GM20431 (cell line): ENCODE measurements at regions not wholly inside any gene's neighbourhood (a gene's known extent, or its start where the extent isn't known, plus 50 kb on each side); places are given as distances from the start of the nearest gene placed in this dataset.

Source experiments
- in situ Hi-C: fragments of 300-500 bp; cut with MseI, MboI; formaldehyde crosslinking; loops from one replicate; pipeline ENCODE4 v1.15.0; 2020; ENCODE audit warnings: low sequenced_read_pairs; ENCODE audit not compliant: unreplicated experiment

DNA sequence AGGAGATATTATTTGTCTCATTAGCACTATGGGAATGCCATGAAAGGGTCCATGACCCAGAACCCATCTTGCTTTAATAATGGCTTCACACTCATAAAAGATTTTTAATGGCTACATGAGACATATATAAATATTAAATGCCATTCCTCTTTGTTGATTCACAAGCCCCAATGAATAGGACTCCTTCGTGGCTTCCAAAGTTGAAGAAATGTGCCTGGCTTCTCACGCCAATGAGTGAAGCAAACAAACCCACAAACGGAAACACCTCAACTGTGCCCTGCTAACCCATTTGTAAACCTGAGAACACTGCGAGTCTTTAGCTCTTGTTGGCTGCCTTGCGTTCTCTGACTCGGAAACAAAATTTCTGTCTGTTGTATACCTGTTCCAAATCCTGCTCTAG lies 381.7 kb upstream of the DDHD1 start:
- in situ Hi-C loops = loop anchor here (25.0 kb wide), 1 partner anchor 627 kb away; no protein-coding TSS in a partner anchor

GRCh38 chr14:53533384-53533970 lies 380.4 kb upstream of the DDHD1 start:
- in situ Hi-C loops = loop anchor here (25.0 kb wide), 1 partner anchor 629 kb away; no protein-coding TSS in a partner anchor

- in situ Hi-C loops = loop anchor here (25.0 kb wide), 1 partner anchor 629 kb away; no protein-coding TSS in a partner anchor
Measured at GRCh38 chr14:53532853-53533252, 379.7 kb upstream of the DDHD1 start.

DNA sequence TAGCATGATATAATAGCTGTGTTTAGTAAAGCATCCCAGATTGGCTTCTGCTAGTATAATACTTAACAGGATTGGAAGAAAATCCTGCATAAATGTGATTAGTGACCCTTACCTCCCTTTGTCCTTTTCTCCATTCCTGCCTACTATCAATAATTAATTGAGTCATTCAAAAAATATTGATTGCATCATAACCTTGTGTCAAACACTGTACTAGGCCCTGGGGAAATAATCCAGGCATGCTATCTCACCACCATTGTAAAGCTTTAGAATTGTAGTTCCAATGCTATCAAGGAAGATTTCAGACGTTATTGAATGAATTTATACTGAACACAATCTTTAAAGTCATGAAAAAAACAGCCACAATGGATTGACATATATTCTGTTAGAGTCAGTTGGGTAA lies 378.6 kb upstream of the DDHD1 start:
- in situ Hi-C loops = loop anchor here (25.0 kb wide), 1 partner anchor 631 kb away; no protein-coding TSS in a partner anchor

- in situ Hi-C loops = loop anchor here (25.0 kb wide), 1 partner anchor 631 kb away; no protein-coding TSS in a partner anchor
Measured at GRCh38 chr14:53531156-53531555, 378.0 kb upstream of the DDHD1 start.

- in situ Hi-C loops = loop anchor here (25.0 kb wide), 1 partner anchor 633 kb away; no protein-coding TSS in a partner anchor
Measured at GRCh38 chr14:53529519-53529918, 376.4 kb upstream of the DDHD1 start.

DNA sequence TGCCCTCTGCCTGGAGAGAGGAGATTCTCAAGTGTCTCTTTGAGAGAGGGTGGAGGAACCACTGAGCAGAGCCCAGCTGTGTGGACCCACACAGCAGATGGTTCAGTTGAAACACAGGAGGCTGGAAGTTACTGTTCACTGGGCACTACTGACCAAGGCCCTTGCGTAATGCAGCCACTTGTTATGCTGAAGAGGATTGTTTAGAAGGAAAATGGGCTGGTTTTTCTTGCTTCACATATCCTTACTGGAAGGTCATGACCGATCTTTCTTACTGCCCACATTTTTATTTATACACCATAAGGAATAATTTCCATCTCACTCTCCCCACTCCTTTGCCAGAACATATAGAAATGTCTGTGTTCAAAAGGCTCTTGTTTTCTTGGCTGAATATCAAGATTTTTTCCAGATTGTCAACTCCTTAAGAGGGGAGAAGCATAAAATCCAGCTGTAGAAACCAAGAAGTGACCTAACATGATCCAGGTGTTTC lies 375.1 kb upstream of the DDHD1 start:
- in situ Hi-C loops = loop anchor here (25.0 kb wide), 1 partner anchor 634 kb away; no protein-coding TSS in a partner anchor

- in situ Hi-C loops = loop anchor here (25.0 kb wide), 1 partner anchor 636 kb away; no protein-coding TSS in a partner anchor
Measured at GRCh38 chr14:53526200-53526599, 373.1 kb upstream of the DDHD1 start.

DNA sequence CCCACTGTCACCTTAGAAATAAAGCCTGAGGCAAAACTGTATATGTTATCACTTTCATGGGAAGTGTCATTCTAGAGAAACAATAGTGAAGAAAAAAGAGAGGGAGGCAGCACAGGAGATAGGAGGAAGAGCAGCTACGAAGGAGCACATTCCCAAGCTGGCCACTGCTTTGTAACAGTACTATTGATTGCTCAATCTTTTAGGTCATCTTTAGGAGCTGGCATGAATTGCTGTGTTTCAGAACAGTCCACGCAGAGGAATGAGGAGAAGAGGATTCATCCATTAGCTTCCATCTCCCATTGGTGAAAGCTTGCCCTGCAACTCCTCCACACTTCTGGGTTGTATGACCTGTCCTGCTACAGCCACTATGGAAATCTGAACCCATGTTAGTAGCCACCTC lies 372.5 kb upstream of the DDHD1 start:
- in situ Hi-C loops = loop anchor here (25.0 kb wide), 1 partner anchor 637 kb away; no protein-coding TSS in a partner anchor

DNA sequence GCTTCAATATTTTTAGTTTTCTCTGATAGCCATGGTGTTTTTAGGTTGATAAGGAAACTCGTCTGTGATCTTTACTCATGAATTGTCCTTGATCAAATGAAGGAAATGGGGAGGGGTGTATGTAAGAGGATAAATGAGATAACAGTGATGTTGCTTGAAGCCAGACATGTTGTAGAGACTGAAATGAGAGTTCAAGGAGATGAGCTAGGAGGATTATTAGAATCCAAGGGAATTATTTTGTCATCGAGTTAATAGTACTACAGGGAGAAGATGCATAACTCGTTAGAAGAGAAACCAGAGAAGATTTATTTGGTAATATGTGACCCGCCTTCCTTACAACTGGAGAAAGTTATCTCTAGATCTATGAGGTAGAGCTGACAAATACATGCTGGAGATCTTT lies 371.3 kb upstream of the DDHD1 start:
- in situ Hi-C loops = no loop called here

GRCh38 chr14:53523226-53523625 lies 370.1 kb upstream of the DDHD1 start:
- in situ Hi-C loops = no loop called here

DNA sequence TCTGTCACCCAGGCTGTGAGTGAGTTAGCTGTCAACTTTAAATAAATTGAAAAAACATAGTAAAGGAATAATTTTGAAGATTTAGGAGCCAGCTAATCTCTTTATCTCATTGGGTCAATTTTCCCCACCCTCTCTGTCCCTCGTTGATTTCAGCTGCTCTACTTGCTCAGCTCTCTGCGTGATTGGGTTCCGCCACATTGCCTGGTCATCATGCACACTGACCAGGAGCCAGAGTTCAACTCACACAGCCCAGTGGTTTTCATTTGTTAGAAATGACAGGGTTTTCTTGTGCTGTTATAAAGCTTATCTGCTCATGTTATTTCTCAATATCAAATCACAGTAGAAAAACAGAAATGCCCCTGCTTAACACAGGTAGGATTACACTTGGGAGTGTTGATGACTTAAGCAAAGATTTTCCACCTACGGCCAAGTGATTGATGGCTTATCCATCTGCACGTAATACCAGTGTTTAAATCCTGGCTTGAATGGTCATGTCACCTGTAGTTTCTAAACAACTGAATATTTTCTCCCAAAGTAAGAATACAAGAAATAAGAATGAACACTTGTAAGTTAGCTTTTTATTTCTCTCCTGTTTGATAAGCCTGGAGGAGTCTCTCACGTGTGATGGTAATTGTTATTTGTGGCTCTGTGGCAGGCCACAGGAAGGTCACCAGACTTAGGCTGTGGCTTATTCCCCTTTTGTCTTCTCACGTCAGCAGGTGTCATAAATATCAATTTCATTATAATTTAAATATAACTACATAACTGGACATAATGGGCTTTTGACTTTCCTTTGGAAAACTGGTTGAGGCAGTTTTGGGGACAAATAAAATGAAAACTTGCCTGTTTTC lies 367.2 kb upstream of the DDHD1 start:
- in situ Hi-C loops = no loop called here

- in situ Hi-C loops = no loop called here
Measured at GRCh38 chr14:53519137-53519536, 366.0 kb upstream of the DDHD1 start.

GRCh38 chr14:53517270-53517960 lies 364.3 kb upstream of the DDHD1 start:
- in situ Hi-C loops = no loop called here

DNA sequence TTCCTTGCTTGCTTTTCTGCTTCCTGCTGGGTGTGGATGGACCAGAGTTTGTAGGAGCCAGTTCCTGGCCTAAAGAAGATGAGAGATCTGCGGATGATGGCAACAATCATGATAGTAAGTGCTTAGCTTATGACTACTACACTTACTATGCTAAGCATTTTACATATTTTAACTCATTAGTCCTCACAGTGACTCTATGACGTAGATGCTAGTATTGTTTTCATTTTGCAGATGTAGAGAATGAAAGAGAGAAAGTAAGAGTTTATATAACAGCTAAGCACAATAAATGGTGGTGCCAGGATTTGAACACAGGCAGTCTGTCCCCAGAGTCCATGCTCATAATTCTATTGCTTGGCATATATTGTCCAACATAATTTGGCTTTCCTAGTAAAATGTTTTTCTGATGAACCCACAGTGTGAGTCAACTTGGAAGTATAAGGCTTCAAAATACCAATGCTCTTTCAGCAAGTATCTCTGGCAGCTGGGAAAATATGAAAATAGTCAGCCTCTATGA lies 363.2 kb upstream of the DDHD1 start:
- in situ Hi-C loops = no loop called here

- in situ Hi-C loops = no loop called here
Measured at GRCh38 chr14:53515276-53515675, 362.2 kb upstream of the DDHD1 start.

GRCh38 chr14:53514197-53514596 lies 361.1 kb upstream of the DDHD1 start:
- in situ Hi-C loops = no loop called here

- in situ Hi-C loops = no loop called here
Measured at GRCh38 chr14:53510281-53510912, 357.3 kb upstream of the DDHD1 start.
